ENCODE measurements at regions not wholly inside any gene's neighbourhood (a gene's known extent, or its start where the extent isn't known, plus 50 kb on each side); places are given as distances from the start of the nearest gene placed in this dataset.

DNA sequence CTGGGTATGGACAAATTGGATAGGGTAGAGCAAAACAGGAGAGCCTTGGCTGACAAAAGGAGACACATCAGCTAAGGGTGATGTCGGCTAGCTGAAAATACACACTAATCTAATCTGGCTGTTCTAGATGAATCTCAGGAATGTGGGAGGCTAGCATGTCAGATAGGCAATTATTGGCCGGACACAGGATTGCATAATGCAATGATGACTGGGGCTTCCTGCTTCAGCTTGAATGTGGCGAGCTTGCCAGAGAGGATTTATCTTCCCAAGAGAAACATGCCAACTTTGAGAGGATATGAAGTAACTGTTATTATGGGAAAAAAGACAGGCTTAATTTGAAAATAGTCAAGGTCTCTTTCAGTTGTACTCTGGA, 102.4 kb downstream of the TRIB2 start:
- no peak overlapping the region for H3K4me3 Mint-ChIP-seq
- no peak for ATAC-seq
- H3K4me1 Mint-ChIP-seq, result peaks cover 10% of the 10 kb centered on the region

GRCh38 chr2:12819721-12820120, 103.0 kb downstream of the TRIB2 start:
- Mint-ChIP-seq H3K9me3 (no peaks in the 10 kb centered on the region), H3K36me3 (no peaks in the 10 kb centered on the region), H3K27me3 (peaks cover 25% of the 10 kb centered on the region), H3K27ac (peak overlapping the region; percentile 69), H3K4me3 (no peak overlapping the region), H3K4me1 (peaks cover 10% of the 10 kb centered on the region)
- no peak for ATAC-seq

More for the DNA sequence above, 102.4 kb downstream of the TRIB2 start:
- H3K27ac Mint-ChIP-seq, result peak overlapping the region; percentile 69
- no peaks in the 10 kb centered on the region for H3K36me3 Mint-ChIP-seq
- H3K9me3 Mint-ChIP-seq, result no peaks in the 10 kb centered on the region
- peaks cover 22% of the 10 kb centered on the region for H3K27me3 Mint-ChIP-seq

DNA sequence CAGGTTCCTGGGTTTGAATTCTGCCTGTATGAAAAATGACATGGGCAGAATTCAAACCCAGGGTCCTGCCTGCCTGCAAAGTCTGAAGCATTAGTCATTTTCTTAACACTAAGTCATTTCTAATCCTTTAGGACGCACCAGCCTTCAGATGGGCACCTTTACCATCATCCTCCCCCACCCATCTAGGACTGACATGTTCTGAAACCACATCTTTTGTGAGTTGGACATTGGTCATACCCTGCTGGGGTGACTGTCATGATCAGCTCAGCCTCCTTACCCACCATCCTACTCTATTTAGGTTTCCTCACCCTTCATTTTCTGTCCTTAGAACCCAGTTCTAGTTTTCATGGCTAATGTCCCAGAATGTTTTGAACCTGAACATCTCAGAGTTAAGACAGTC, 104.9 kb downstream of the TRIB2 start:
- Mint-ChIP-seq H3K4me3 (no peak overlapping the region), H3K4me1 (peaks cover 10% of the 10 kb centered on the region), H3K9me3 (no peaks in the 10 kb centered on the region), H3K27me3 (peaks cover 25% of the 10 kb centered on the region), H3K27ac (no peak overlapping the region), H3K36me3 (no peaks in the 10 kb centered on the region)
- ATAC-seq, result no peak

- no peak for ATAC-seq
- H3K4me1 Mint-ChIP-seq, result peaks cover 7% of the 10 kb centered on the region
- H3K36me3 Mint-ChIP-seq, result no peaks in the 10 kb centered on the region
- H3K27ac Mint-ChIP-seq, result no peak overlapping the region
- H3K9me3 Mint-ChIP-seq, result no peaks in the 10 kb centered on the region
- H3K27me3 Mint-ChIP-seq, result peaks cover 25% of the 10 kb centered on the region
- no peak overlapping the region for H3K4me3 Mint-ChIP-seq
These were observed 107.6 kb downstream of the TRIB2 start for GRCh38 chr2:12824351-12824777.

DNA sequence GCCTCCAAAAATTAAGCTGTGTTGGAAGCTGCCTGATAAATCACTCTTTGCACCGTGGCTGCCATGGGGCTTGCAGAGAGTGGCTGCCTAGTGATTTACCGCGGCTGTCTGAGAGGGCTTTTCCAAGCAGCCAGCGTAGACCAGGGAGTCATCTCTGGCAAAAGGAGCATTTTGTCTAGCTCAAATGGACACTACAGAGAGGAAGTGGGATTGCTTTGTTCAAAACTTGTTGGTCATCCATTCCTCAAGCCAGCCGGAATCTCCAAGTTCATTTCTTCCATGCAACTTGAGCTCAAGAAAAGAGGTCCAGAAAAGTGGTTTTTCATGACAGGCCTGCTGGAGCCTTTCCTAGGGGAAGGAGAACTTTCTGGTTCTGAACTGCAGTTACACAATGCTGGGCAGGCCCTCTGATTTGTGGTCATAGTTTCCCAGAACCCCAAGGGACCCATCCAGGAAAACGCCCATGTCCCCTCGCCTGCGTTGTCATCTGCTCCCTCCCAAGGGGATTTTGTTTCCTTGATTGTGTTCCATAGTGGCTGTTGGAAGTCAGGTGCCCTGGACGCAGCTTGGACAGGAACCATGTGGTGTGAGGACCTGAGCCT, 108.1 kb downstream of the TRIB2 start:
- no peak overlapping the region for H3K27ac Mint-ChIP-seq
- no peak for ATAC-seq
- no peak overlapping the region for H3K4me3 Mint-ChIP-seq
- H3K4me1 Mint-ChIP-seq, result peaks cover 2% of the 10 kb centered on the region
- H3K36me3 Mint-ChIP-seq, result no peaks in the 10 kb centered on the region
- peaks cover 25% of the 10 kb centered on the region for H3K27me3 Mint-ChIP-seq
- H3K9me3 Mint-ChIP-seq, result no peaks in the 10 kb centered on the region

DNA sequence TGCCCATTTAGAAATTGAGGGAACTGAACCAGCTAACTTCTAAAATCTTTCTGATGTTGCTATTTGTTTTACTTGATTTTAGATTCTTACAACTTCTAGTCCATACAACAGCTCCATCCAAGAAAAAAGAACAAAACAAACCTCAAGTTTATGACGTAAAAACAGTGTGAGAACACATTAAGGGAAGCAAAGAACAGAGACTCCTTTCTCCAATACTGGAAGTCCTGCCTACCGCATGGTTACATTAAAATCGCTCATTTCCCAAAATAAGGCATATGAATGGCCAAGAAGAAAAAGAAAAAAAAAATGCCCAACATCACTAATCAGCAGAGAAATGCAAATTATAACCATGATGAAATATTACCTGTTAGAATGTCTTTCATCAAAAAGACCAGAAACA, 110.0 kb downstream of the TRIB2 start:
- H3K27ac Mint-ChIP-seq, result no peak overlapping the region
- no peaks in the 10 kb centered on the region for H3K4me1 Mint-ChIP-seq
- no peaks in the 10 kb centered on the region for H3K36me3 Mint-ChIP-seq
- no peak for ATAC-seq
- H3K9me3 Mint-ChIP-seq, result no peaks in the 10 kb centered on the region
- H3K4me3 Mint-ChIP-seq, result no peak overlapping the region
- H3K27me3 Mint-ChIP-seq, result peaks cover 20% of the 10 kb centered on the region

DNA sequence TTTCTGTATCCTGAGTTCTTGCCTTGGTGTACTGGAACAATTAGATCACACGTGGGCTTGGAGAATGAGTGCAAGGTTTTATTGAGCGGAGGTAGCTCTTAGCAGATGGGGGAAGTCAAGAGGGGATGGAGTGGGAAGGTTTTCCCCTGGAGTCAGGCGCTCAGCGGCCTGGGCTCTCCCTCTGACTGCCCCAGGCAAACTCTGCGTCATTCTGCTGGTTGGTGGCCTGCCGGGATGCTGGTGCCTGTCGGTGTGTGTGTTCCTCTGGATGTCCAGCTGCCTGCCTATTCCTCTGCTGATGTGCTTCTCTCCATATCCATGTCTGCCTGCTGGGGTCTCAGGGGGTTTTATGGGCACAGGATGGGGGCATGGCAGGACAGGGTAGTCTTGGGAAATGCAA, 111.0 kb downstream of the TRIB2 start:
- Mint-ChIP-seq H3K4me3 (no peak overlapping the region), H3K36me3 (no peaks in the 10 kb centered on the region), H3K9me3 (no peaks in the 10 kb centered on the region), H3K27ac (no peak overlapping the region), H3K4me1 (no peaks in the 10 kb centered on the region), H3K27me3 (peaks cover 14% of the 10 kb centered on the region)
- no peak for ATAC-seq

GRCh38 chr2:12828980-12829379, 112.2 kb downstream of the TRIB2 start:
- Mint-ChIP-seq H3K36me3 (no peaks in the 10 kb centered on the region), H3K4me1 (no peaks in the 10 kb centered on the region), H3K9me3 (no peaks in the 10 kb centered on the region), H3K27me3 (peaks cover 4% of the 10 kb centered on the region), H3K4me3 (no peak overlapping the region), H3K27ac (no peak overlapping the region)
- no peak for ATAC-seq

GRCh38 chr2:12831016-12831415, 114.3 kb downstream of the TRIB2 start:
- no peaks in the 10 kb centered on the region for H3K4me1 Mint-ChIP-seq
- H3K27ac Mint-ChIP-seq, result no peak overlapping the region
- H3K36me3 Mint-ChIP-seq, result no peaks in the 10 kb centered on the region
- H3K27me3 Mint-ChIP-seq, result no peaks in the 10 kb centered on the region
- ATAC-seq, result no peak
- H3K9me3 Mint-ChIP-seq, result no peaks in the 10 kb centered on the region
- no peak overlapping the region for H3K4me3 Mint-ChIP-seq

DNA sequence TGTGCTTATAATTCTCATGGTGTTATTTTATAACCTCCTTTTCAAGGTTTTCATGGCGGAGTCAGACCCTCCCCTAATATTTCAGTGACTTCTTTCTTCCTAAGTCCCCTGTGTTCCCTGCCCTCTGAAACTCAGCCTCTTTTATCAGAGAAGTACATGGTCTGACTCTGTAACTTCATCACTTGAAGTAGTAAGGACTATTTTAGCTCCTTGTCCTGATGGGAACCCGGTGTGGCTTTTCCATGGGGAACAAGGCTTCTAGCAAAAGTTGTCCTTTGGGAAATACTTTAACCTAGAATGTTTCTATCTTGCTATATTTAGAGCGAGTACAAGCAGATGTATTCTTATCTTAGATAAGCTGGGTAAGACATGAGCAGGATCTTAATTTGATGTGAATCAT, 117.5 kb downstream of the TRIB2 start:
- no peaks in the 10 kb centered on the region for H3K36me3 Mint-ChIP-seq
- no peak for ATAC-seq
- H3K27ac Mint-ChIP-seq, result no peak overlapping the region
- peaks cover 10% of the 10 kb centered on the region for H3K27me3 Mint-ChIP-seq
- H3K4me1 Mint-ChIP-seq, result no peaks in the 10 kb centered on the region
- H3K9me3 Mint-ChIP-seq, result no peaks in the 10 kb centered on the region
- no peak overlapping the region for H3K4me3 Mint-ChIP-seq

DNA sequence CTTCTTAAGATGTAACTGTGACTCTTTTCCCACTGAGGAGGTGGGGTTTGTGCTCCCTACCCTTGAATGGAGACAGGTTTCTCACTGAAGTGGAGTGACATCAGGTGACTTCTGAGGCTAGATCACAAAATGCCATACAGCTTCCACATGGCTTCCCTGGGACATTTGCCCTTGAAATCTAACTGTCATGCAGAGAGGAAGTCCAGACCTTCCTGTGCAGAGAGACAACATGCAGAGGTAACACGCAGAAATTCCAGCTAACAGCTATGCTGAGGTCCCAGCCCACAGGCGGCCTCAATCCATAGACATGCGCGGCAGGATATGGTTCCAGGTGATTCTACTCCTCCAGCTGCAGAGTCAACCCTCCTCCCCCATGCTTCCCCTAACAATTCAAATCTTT, 119.0 kb downstream of the TRIB2 start:
- H3K27ac Mint-ChIP-seq, result no peak overlapping the region
- H3K9me3 Mint-ChIP-seq, result no peaks in the 10 kb centered on the region
- no peak for ATAC-seq
- no peaks in the 10 kb centered on the region for H3K36me3 Mint-ChIP-seq
- peaks cover 14% of the 10 kb centered on the region for H3K27me3 Mint-ChIP-seq
- no peak overlapping the region for H3K4me3 Mint-ChIP-seq
- H3K4me1 Mint-ChIP-seq, result no peaks in the 10 kb centered on the region

DNA sequence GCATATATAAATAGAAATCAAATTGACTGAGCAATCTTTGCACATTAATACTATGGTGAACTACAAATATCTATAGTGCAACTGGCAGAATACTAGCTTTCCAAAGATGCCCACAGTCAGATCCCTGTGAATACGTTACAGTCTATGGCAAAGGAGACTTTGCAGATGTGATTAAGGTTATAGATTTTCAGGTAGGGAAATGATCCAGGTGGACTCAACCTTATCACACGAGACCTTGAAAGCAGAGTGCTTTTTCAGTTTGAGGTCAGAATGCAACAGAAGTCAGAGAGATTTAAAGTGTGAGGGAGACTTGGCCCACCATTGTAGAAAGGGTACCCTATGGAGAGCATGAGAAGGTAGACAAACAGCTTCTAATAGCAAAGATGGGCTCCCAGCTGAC, 122.6 kb downstream of the TRIB2 start:
- H3K9me3 Mint-ChIP-seq, result no peaks in the 10 kb centered on the region
- no peak for ATAC-seq
- no peaks in the 10 kb centered on the region for H3K36me3 Mint-ChIP-seq
- H3K27ac Mint-ChIP-seq, result no peak overlapping the region
- H3K27me3 Mint-ChIP-seq, result peaks cover 27% of the 10 kb centered on the region
- no peak overlapping the region for H3K4me3 Mint-ChIP-seq
- H3K4me1 Mint-ChIP-seq, result no peaks in the 10 kb centered on the region

DNA sequence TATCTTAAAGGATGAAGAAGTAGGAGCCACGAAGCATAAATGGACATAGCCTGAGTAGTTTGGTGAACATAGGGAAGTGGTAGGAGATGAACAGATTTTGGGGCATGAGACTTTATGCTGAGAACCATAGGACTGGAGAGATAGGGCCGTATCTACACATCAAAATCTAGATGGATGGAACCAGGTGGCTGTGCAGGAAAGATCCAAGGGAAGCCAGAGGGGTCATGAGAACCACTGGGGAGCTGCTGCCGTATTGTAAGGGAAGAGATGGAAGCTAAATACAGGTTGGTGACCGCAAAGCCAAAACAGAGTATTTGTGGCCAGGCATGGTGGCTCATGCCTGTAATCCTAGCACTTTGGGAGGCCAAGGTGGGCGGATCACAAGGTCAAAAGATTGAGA, 124.3 kb downstream of the TRIB2 start:
- no peak for ATAC-seq
- Mint-ChIP-seq H3K9me3 (no peaks in the 10 kb centered on the region), H3K4me3 (no peak overlapping the region), H3K27me3 (peaks cover 27% of the 10 kb centered on the region), H3K27ac (no peak overlapping the region), H3K36me3 (no peaks in the 10 kb centered on the region), H3K4me1 (no peaks in the 10 kb centered on the region)

- H3K4me1 Mint-ChIP-seq, result no peaks in the 10 kb centered on the region
- H3K9me3 Mint-ChIP-seq, result no peaks in the 10 kb centered on the region
- peaks cover 17% of the 10 kb centered on the region for H3K27me3 Mint-ChIP-seq
- H3K4me3 Mint-ChIP-seq, result no peak overlapping the region
- no peaks in the 10 kb centered on the region for H3K36me3 Mint-ChIP-seq
- no peak overlapping the region for H3K27ac Mint-ChIP-seq
- ATAC-seq, result no peak
These were observed 126.2 kb downstream of the TRIB2 start for GRCh38 chr2:12842917-12843316.

GRCh38 chr2:12844511-12844910, 127.8 kb downstream of the TRIB2 start:
- peaks cover 17% of the 10 kb centered on the region for H3K27me3 Mint-ChIP-seq
- no peak overlapping the region for H3K4me3 Mint-ChIP-seq

DNA sequence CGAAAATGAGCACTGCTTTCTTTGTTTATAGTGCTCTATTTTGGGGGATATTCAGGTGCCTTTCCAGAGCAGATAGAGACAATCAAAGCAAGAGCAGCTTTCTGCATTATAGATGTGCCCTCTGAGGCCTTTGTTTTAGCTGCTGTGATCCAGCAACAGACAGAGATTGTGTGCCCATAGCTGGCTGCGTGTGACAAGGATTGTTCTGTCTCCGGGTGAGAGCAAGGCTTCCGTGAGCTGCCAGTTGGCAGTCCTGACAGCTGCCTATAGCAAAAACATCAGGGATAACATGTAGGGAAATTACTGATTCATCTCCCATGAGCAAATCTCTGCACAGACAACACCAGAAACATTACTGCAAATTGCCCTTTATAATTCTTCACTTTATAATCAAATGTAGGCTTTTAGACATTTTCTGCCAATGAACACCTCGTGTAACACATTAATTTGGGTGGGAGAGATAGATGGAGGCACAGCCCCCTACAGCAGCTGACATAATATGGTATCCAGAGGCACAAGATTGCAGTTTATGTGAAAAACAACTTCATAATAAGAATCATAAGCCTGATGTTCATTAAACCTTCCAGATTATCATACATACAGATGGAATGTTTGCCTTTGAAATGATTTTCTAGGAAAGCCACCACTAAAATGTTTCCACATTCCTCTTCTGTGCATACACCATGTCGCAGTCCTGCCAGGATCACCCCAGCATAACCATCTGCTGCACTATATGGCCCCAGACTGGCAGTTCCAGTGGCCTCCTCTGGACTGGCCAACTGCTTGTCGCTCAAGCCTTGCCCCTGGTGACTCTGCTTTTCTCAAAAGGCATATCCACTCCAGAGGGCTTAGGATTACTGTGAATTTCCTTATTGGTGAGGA, 131.2 kb downstream of the TRIB2 start:
- H3K27me3 Mint-ChIP-seq, result no peaks in the 10 kb centered on the region
- no peaks in the 10 kb centered on the region for H3K9me3 Mint-ChIP-seq
- no peak for ATAC-seq
- no peaks in the 10 kb centered on the region for H3K36me3 Mint-ChIP-seq
- H3K4me3 Mint-ChIP-seq, result no peak overlapping the region
- H3K4me1 Mint-ChIP-seq, result no peaks in the 10 kb centered on the region
- H3K27ac Mint-ChIP-seq, result no peak overlapping the region

More at GRCh38 chr2:12844511-12844910, 127.8 kb downstream of the TRIB2 start:
- no peak for ATAC-seq
- Mint-ChIP-seq H3K27ac (no peak overlapping the region), H3K4me1 (no peaks in the 10 kb centered on the region), H3K36me3 (no peaks in the 10 kb centered on the region), H3K9me3 (no peaks in the 10 kb centered on the region)

All from stimulated activated memory B cell treated with anti-CD40 and anti-IgM and Interleukin-4, amounts not matched to agents 10 μg/mL and 1 μg/mL and 100 μg/mL, for 72 hours (primary cell).